GM11168 (cell line): ENCODE measurements at regions not wholly inside any gene's neighbourhood (a gene's known extent, or its start where the extent isn't known, plus 50 kb on each side); places are given as distances from the start of the nearest gene placed in this dataset.

ENCODE experiments used
- in situ Hi-C: fragments of 300-500 bp; cut with MboI; formaldehyde crosslinking; loops from one replicate; pipeline ENCODE4 v1.12.0; 2022; ENCODE audit warnings: low sequenced_read_pairs; ENCODE audit not compliant: unreplicated experiment

DNA sequence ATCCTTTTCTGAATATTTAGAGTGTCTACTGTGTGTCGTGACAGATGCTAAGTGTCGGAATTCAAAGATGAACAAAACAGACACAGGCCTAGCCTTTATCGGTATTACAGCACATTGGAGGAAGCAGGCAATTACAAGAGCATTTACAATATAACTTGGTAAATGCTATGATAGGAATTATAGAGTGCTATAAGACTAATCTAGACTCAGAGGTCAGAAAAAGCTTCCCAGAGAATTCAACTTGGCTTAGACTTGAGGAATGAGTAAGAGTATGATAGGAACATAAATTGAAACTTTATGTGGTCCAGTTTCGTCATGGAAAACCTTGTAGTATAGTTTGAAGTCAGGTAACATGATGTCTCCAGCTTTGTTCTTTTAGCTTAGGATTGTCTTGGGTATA lies 395.7 kb upstream of the FAT3 start:
- in situ Hi-C loops, result no loop called here

DNA sequence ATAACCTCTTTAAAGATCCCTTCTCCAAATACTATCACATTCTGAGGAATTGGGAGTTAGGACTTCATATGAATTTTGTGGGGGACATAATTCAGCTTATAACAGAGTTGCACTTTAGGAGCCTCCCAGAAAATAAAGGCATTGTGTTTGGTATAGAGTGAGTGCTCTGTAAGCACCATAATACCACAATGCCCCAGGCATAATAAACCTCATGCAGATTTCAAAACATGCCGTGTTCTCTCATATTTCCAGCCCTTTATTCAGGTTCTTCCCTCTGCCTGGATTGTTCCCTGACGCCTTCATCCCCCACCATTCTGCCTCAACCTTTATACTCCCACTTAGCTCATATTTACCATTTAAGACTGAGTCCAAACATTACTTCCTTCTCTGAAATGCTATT lies 398.8 kb upstream of the FAT3 start:
- in situ Hi-C loops, result no loop called here

DNA sequence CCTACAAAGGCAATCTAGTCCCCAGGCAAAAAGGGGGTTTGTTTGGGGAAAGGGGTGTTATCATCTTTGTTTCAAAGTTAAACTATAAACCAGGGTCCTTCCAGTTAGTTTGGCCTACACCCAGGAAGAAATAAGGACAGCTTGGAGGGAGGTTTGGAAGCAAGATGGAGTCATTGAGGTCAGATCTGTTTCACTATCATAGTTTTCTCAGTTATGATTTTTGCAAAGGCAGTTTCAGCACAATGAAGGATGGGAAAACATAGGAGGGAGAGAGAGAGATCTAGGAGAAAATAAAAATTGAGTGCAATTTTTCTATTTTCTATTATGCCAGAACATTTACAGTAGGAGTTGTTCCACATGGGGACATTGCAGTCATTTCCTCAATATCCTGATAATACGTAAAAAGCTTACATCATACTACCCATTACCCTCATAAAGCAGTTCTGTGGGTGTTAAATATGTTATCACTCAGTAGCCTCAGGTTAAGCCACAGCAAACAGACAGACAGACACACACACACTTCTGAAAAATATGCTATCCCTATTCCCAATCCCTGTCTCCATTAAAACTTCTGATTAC lies 401.3 kb upstream of the FAT3 start:
- in situ Hi-C loops, result no loop called here

DNA sequence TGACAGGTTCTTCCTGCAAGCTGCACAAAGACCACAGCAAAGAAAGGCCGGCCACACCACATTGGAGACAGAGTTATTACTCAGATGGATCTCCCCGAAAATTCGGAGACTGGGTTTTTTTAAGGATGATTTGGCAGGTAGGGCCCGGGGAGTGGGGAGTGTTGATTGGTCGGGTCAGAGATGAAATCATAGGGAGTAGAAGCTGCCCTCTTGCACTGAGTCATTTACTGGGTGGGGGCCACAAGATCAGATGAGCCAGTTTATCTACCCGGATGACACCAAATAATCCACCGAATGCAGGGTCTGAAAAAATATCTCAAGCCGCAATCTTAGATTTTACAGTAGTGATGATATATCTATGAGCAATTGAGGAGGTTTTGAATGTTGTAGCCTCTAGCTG lies 401.8 kb upstream of the FAT3 start:
- in situ Hi-C loops, result no loop called here

DNA sequence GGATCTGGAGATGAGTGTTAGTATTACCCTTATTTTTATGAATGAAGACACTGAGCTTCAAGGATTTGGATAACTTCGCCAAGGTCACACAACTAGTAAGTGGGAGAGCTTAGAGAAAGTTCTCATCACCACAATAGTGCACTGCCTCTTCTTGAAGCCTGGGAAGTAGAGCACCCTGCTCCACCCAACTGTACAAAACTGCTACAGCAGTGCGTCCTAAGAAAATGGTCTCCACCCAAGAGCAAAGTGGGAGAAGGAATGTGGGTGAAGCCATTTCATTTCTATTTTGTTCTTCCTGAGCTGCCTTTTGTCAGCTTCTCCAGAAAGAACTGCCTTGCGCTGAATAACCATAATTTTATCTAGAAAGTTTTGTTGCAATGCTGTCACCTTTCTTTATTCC lies 403.9 kb upstream of the FAT3 start:
- in situ Hi-C loops, result no loop called here

DNA sequence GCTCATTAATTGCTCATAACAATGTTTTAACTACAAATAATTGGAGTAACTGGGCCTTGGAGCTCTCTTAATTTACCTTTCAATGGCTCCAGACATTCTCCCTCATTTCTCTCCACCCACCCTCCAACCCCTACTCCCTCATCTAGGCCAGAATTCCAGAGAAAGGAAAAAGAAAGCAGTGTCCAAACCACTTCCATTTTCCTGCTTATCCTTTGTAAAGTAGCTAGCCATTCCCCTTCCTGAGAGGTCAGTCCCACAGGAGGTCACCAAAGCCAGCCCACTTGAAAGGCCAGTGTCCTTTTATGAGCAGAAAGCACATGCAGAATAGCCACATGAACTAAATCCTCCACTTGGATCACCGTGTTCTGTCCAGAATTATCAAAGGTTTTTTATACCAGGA lies 404.8 kb upstream of the FAT3 start:
- in situ Hi-C loops, result no loop called here

DNA sequence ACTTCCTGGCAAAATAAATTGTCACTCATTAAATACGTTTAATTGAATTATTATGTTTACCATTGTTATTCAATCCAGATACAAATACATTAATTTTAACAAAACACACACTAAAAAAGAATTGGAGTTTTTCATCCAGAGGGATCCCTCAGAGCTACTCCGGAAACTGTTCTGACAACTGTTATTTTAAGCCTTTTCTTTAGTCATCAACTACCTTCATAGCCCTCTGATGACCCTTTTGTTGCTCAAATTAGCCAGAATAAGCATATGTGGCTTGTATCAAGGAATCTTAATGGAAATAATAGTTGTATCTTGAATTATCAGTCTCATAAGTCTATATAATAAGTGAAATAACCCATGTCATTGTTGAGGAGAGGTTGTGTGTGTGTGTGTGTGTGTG lies 405.4 kb upstream of the FAT3 start:
- in situ Hi-C loops, result no loop called here

DNA sequence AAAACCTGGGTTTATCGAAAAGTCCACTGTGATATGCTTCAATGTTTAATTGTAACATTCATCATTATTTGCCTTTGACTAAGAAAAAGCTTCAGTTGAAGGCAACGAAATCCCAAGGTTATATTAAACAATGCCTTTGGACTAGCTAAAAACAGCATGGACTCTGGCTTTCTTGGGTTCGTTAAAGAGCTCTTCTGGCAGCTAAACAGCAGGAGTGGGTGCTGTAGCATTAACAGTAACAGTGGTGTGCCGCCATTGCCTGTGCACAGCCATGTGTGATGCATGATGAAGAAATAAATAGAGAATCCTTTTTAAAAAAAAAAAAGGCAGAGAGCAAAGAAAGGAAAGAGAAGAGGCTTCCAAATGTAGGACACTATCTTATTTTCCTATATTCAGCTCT lies 406.6 kb upstream of the FAT3 start:
- in situ Hi-C loops, result no loop called here

DNA sequence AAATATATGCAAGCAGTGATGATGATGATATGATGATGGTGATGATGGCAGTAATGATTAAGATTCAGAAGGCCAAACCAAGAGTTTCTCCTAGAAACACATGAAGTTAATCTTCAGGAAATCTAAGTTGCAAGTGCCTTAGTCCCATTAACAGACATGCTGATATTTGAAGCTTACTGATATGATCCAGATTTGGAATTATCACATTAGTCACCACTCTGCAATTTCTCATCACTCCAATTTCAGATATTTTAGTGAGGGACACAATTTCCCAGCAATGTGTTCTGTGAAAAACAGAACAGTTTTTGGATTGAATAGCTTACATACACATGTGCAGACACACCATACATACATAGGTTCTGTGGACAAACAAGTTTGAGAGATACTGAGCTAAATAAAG lies 411.4 kb upstream of the FAT3 start:
- in situ Hi-C loops, result no loop called here

DNA sequence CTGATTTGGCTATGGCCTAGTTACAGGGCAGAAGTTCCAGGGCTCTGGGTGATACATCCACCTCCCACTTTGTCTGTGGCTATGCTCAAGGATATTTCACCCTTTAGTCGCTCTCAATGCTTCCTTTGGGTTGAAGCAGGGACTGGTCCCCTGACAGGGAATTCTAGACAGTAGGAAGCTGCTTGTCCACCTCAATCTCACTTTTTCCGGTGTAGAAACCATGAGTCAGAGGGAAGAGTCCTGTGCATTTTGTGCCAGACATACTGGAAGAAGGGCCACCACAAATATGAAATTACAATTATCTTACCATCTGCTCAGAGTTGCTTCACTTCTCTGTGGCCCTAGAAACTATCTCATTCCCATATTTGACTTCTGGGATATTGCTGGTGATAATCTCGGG lies 413.7 kb upstream of the FAT3 start:
- in situ Hi-C loops, result no loop called here

DNA sequence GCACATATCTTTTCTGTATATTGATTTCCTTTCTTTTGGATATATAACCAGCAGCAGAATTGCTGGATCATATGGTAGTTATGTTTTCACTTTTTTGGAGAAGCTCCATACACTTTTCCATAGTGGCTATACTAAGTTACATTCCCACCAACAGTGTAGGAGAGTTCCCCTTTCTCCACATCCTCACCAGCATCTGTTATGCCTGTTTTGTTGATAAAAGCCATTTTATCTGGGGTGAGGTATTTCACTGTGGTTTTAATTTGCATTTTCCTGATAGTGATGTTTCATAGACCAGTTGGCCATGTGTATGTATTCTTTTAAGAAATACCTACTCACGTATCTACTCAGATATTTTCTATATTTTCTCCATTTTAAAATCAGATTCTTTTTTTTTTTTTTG lies 419.3 kb upstream of the FAT3 start:
- in situ Hi-C loops, result no loop called here

DNA sequence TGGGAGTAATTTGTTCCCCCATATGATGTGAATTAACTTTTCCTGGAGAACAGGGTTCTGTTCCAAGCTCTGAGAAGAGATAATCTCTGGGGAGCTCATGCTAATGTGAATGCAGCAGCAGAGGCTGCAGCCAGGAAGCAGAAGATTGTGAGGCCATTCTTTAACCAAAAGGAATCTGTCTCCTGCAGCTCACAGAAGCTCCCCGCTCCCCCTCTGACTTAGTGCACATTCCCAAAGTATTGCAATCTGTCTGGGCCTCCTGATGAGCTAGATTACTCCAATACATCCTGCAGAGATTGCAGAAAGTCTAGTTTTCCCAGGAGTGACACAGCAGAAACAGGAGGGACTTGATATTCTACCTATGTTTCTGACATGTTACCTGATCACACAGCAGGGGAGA lies 420.6 kb upstream of the FAT3 start:
- in situ Hi-C loops, result no loop called here

DNA sequence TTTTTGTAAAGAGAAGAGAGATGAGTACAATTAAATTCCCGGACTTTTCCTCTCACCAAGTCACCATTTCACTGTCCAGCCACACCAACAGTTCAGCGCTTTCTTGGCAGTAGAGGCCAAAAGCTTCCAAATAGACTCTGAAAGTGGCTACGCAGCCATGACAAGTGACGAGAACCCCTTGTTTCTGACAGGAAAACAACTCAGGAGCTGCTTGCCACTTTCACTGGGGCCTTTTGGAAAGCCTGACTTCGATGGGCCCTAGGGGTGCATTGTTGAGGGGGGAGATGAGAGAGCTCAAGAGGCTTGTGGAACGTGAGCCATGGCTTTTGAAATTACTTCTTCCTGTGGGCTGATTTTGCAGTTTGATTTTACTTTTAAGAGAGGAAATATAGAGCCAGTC lies 422.1 kb upstream of the FAT3 start:
- in situ Hi-C loops, result no loop called here

DNA sequence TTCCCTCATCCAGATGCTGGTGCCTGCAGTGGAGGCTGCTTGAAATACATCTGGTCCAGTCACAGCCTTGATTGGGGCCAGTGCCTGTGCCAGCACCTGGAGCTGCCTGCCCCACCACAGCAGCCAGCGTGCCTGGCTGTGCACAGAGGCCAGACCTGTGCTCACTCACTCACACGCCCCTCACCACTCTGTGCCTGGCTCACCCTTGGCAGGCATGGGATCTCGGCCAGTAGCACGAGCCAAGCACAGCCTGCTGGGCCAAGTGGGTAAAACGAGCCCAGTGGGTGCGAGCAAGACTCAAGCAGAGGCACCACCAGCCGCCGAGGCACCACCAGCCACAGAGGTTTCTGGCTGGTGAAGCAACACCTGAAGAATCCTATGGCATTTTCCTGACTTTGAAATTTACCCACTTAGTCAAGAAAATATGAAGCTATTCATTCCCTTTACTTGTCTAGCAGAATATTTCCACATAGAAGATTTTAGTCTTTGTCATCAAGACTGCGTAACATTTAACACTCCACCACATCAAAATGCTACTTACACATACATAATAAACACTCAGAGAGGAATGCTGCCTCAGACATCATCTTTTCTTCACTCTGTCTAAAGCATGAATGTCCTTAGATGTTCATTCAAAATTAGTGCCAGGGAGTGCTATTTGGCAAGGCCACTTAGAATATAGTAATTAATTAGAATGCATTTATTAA lies 424.3 kb upstream of the FAT3 start:
- in situ Hi-C loops, result no loop called here

DNA sequence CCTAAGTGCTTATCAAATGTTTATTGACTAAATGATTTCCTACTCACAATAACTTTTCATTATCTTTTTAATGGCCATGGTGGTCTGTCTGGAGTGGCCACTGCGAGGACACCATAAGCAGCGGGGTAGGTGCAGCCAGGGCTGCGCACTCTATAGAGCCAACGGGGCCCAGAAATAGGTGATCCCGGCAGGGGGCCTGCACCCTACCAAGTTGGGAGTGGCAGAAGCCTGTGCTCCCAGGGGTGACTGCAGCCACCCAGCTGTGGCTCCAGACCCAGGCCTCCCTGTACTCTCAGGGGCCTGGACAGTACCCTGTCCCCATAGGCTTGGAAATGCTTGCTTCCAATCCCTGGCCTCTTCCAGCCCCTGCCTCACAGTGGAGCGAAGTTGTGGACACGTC lies 426.4 kb upstream of the FAT3 start:
- in situ Hi-C loops, result no loop called here

DNA sequence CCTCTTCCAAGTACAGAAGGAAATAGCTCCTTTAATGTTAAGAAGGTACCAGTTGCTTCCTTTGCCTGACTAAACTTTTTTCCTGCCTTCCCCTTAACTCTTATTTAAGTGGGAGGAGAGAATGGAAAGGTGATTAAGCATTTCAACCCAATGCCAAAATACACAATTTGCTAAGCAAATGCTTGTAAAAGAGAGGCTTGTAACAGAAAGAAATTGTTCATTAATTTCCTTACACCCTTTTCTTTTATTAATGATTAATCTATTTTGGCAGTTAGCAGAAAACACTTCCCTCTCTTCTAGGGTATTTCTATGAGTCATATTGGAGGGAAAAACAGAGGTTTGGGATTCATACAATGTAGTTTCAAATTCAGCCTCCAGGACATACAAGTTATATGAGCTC lies 427.6 kb upstream of the FAT3 start:
- in situ Hi-C loops, result no loop called here

DNA sequence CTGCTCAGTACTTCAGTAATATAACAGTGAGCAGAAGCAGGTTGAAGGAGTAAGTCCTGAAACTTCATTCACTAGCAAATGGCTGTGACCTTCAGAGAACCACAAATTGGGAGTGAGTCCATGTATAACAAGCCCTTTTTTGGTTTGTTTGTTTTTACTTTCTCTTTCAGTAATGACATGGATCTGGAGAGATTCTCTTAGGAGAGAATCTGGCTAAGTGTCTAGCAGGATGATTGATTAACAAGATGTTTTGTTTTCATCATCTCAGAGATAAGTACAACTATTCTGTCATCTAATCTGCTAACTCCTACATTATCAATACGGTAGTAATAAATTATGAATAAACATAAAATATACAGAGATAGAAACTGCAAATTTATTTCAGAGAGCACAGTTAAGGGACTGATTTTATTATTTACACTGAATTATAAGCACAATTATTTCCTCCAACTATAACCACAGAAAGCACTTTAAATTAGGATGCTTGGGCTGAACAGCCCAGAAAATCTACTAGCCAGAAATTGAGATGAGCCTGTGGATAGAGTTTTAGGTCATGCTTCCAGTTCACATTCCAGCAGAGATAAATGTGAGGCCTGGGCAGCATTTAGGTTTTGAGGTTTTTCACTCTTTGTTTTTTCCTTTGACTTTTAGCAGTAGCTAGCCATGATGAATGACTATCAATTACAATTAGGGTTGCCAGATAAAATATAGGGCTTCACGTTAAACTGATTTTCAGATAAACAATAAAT lies 429.3 kb upstream of the FAT3 start:
- in situ Hi-C loops, result no loop called here

DNA sequence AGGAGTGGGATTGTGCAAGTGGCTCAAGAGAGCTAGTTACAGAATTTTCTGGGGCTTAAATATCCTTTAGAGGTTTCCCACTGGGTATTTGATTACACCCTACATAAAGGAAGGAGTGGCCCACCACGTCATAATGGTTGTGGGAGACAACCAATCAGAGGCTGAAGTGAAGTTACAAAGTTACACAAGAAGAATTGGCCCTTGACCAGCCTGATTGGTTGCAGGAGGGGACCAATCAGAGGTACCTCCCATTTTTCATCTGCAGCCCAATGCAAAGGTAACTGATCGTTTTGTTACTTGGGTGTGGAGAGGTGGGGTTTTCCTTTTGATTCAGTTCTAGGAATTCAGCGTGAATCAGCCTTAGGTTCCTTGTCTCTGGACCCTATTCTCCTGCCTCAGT lies 430.5 kb upstream of the FAT3 start:
- in situ Hi-C loops, result no loop called here

DNA sequence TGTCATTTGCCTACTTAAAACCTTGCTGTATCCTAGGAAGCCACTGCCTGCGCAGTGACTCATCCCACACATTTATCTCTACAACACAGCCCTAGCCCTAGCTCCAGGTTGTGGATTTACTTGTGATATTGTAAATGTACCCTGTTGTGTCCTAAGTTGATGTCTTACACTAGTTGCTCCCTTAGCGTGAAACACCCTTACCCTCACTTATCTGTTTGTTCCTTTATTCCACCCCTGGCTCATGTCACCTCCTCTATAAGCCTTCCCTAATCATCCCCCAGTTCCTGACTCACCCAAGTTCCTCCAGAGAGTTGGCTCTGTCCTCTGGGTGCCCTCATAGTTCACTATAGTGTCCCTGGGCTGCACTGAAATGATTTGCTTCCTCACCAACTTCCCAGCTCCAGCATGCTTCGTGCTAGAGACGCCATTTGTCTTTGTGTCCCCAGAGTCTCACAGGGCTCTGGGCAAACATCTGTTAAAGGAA lies 431.8 kb upstream of the FAT3 start:
- in situ Hi-C loops, result no loop called here

DNA sequence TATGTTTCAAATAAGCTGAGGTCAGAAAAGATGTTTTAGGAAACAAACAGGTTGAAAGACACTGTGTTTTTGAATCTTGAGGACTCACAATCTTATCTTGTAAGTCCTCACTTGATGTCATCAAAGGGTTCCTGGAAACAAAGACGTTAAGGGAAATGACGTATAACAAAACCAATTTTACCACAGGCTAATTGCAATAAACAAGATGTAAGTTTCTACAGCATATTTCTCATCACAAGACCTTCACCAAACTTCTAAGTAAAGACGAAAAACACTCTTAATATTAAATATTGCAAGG lies 433.5 kb upstream of the FAT3 start:
- in situ Hi-C loops, result no loop called here

DNA sequence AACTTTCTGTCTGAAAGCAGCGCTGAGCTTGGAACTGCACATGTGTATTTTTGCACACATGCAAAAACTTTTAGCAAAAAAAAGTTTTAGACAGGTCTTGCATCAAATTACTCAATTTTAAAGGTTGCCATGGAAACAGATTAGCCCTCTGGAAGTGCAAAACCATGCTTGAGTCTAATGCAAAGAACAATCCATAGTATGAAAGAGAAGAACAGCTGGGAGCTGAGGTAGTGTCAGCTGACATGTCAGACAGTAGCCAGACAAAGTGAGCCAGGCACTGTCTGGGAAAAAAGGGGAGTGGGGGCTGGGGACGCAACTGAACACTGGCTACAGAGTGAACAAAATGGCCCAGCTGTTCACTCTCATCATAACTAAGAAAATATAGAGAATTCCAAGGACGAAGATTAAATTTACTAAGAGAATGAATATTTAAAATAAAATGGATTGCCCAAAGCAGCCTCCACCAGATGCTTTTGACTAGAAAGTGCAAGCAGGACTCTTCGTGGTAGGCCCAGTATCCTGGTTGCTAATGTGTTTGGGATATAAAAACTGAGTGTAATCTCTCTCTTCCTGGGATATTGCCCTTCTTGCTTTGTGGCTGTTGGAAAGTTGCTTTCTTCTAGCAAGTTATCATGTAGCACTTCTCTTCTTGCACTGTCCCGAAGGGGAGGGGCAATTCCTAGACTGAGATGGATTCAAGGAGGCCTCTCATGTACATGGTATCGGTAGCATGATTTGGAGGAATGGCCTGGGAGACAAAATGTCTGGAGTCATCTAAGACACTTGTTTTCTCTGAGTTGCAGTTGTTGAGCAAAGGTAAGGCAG lies 434.1 kb upstream of the FAT3 start:
- in situ Hi-C loops, result no loop called here
